ENCODE measurements at regions not wholly inside any gene's neighbourhood (a gene's known extent, or its start where the extent isn't known, plus 50 kb on each side); places are given as distances from the start of the nearest gene placed in this dataset.

DNA sequence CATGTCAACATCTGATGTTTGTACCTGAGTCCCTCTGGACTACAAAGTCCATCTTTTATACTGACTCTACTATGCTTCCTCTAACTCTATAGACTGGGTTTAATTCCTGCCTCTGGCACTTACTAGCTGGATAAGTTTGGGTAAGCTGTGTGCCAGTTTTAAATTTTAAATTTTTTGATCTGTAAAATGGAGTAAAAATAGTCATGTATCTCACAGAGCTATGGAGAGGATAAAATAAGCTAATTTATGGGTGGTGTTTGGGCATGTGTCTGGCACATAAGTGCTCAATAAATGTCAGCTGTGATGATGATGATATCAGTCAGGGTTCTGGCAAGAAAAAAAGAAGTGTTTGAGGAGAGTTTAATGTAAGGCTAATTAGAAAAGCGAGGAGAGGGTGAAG, 139.2 kb upstream of the C1orf21 start:
- no peak for TF ChIP-seq POLR2A (IDR thresholded peaks at IDR 0.05)
- TF ChIP-seq, protein P1, sequence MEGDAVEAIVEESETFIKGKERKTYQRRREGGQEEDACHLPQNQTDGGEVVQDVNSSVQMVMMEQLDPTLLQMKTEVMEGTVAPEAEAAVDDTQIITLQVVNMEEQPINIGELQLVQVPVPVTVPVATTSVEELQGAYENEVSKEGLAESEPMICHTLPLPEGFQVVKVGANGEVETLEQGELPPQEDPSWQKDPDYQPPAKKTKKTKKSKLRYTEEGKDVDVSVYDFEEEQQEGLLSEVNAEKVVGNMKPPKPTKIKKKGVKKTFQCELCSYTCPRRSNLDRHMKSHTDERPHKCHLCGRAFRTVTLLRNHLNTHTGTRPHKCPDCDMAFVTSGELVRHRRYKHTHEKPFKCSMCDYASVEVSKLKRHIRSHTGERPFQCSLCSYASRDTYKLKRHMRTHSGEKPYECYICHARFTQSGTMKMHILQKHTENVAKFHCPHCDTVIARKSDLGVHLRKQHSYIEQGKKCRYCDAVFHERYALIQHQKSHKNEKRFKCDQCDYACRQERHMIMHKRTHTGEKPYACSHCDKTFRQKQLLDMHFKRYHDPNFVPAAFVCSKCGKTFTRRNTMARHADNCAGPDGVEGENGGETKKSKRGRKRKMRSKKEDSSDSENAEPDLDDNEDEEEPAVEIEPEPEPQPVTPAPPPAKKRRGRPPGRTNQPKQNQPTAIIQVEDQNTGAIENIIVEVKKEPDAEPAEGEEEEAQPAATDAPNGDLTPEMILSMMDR (IDR thresholded peaks at IDR 0.05), result no peak

Data from tibial nerve (tissue), 3 donors.